Subcutaneous abdominal adipose tissue (tissue), 5 donors: ENCODE measurements at regions not wholly inside any gene's neighbourhood (a gene's known extent, or its start where the extent isn't known, plus 50 kb on each side); places are given as distances from the start of the nearest gene placed in this dataset.

Experiments
- H3K27ac ChIP-seq: one replicate; pipeline ENCODE4 v1.7.0; 2013; ENCODE audit warnings: low read depth, mild to moderate bottlenecking, inconsistent platforms, low read length, moderate library complexity
- H3K27me3 ChIP-seq, 5 donors: one replicate each; pipeline ENCODE4 v1.7.0; 2013; ENCODE audit warnings: low read length in 5 of 5, inconsistent platforms in 1 of 5; ENCODE audit not compliant: control insufficient read depth in 5 of 5, insufficient read depth in 4 of 5
- H3K36me3 ChIP-seq, 5 donors: one replicate each; pipeline ENCODE4 v1.7.0; 2013; ENCODE audit warnings: low read length in 5 of 5; ENCODE audit not compliant: control insufficient read depth in 5 of 5, insufficient read depth in 5 of 5
- H3K4me1 ChIP-seq, 5 donors: one replicate each; pipeline ENCODE4 v1.7.0; 2013; ENCODE audit warnings: low read length in 5 of 5, mild to moderate bottlenecking in 3 of 5, moderate library complexity in 1 of 5; ENCODE audit not compliant: control insufficient read depth in 5 of 5, insufficient read depth in 5 of 5
- H3K4me3 ChIP-seq, 5 donors: one replicate each; pipeline ENCODE4 v1.7.0; 2013; ENCODE audit warnings: low read length in 5 of 5, low read depth in 1 of 5
- H3K9ac ChIP-seq, 5 donors: one replicate each; pipeline ENCODE4 v1.7.0; 2013; ENCODE audit warnings: low read length in 5 of 5, mild to moderate bottlenecking in 4 of 5, moderate library complexity in 3 of 5
- H3K9me3 ChIP-seq, 5 donors: one replicate each; pipeline ENCODE4 v1.7.0; 2013; ENCODE audit warnings: low read length in 5 of 5; ENCODE audit not compliant: control insufficient read depth in 5 of 5
- donor health status: healthy.
- donor health status: healthy.
- donor health status: healthy.
- donor health status: healthy.
- donor health status: healthy.

DNA sequence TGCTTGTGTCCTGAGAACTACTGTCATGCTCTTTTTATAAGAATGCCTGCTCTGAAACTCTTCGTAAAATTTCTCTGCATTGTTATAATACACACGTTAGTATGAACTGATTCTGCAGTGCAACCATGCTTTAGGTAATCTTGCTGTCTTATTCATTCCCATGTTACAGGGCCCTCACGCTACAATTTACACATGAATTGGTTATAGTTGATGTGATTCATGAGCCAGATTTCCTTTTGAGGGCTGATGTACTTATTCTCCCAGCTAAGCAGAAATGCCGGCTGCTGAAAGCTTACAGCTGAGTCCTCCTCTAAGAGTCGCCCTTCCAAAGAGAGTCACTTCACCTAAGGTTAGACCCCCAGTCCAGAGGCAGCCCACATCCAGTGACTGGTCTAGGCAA is 233.5 kb upstream of the PCSK5 start:
- Histone ChIP-seq H3K4me1 (no peaks in the 10 kb centered on the region), H3K4me3 (no peak overlapping the region), H3K9me3 (no peaks in the 10 kb centered on the region), H3K9ac (no peak overlapping the region), H3K27me3 (no peaks in the 10 kb centered on the region), H3K36me3 (no peaks in the 10 kb centered on the region), H3K27ac (no peak overlapping the region)

DNA sequence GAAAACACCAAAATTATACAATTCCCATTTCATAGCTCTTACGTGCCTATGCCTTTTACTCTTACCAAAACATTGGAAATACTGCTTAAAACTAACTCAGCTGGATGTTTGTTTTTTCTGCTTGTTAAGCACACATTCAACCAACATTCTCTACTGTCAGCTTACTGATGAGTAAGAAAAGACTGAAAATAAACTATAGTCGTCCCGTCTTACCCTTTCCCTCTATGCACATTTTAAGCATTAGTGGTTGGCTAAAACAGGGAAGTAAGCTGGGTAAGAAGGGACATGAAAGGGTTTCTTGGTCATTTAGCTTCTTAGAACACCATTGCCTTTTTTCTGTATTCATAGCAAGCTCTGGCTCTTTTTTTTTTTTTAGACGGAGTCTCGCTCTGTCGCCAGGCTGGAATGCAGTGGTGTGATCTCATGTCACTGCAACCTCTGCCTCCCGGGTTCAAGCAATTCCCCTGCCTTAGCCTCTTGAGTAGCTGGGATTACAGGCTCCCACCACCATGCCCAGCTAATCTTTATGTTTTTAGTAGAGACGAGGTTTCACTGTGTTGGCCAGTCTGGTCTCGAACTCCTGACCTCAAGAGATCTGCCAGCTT is 232.1 kb upstream of the PCSK5 start:
- Histone ChIP-seq H3K27ac (no peak overlapping the region), H3K36me3 (no peaks in the 10 kb centered on the region), H3K9me3 (no peaks in the 10 kb centered on the region), H3K27me3 (no peaks in the 10 kb centered on the region), H3K4me3 (no peak overlapping the region), H3K4me1 (no peaks in the 10 kb centered on the region), H3K9ac (no peak overlapping the region)

DNA sequence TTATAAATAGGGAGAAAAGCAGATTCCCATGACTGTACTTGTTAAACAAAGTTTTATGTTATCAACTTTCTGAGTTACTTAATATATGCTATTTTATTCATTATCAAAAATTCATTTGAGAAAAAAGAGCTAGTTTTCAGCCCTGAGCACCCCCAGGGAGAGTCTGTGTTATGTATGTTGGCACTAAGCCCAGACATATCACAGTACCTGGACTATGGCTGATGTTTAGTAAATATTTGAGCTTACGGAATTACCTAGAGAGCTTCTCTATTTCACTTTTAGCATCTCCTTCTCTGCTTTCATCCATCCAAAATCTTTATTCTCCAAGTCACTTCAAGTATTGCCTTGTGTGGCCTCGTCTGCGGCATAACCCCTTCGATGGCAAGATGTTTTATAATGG is 225.9 kb upstream of the PCSK5 start:
- no peaks in the 10 kb centered on the region for H3K27me3 ChIP-seq
- H3K4me3 ChIP-seq: no peak overlapping the region
- H3K4me1 ChIP-seq: peaks cover 2 to 11% (median 9%) of the 10 kb centered on the region in 5 donors

DNA sequence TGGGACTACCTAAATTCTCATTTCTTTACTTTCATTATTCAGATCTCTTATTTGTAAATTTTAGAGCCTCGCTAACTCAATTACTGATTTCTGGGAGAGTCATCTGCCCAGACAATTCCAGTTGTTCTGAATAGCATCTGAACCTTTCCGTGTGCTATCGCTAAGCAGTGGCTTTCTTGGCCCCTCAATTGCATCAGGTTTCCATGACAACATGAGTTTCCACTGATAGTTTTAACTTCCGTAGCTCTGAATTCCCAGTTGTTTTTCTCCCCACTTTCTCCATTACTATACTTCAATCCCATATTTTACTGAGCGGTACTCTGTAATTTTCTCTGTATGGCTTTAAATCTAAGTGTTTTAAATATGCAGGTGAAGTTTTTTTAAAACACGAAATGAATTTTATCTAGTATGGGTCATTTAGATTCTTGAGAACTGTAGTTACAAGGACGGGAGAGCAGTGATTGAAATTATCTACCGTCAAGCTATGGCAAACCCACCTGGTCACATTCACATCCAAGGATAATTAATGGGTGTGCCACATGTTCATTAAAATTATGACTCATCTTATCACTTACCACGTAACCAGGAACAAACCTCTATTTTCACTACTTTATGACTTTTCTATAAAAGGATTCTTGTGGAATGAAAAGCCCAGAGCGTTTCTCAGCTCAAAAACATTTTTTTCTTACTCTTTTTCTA is 223.5 kb upstream of the PCSK5 start:
- Histone ChIP-seq H3K36me3 (no peaks in the 10 kb centered on the region), H3K4me1 (peaks cover 2 to 18% (median 12%) of the 10 kb centered on the region in 5 donors), H3K27ac (no peak overlapping the region), H3K4me3 (no peak overlapping the region), H3K9ac (no peak overlapping the region), H3K9me3 (no peaks in the 10 kb centered on the region), H3K27me3 (no peaks in the 10 kb centered on the region)

More for the DNA sequence above, 225.9 kb upstream of the PCSK5 start:
- Histone ChIP-seq H3K9me3 (no peaks in the 10 kb centered on the region), H3K36me3 (no peaks in the 10 kb centered on the region), H3K27ac (no peak overlapping the region), H3K9ac (no peak overlapping the region)

DNA sequence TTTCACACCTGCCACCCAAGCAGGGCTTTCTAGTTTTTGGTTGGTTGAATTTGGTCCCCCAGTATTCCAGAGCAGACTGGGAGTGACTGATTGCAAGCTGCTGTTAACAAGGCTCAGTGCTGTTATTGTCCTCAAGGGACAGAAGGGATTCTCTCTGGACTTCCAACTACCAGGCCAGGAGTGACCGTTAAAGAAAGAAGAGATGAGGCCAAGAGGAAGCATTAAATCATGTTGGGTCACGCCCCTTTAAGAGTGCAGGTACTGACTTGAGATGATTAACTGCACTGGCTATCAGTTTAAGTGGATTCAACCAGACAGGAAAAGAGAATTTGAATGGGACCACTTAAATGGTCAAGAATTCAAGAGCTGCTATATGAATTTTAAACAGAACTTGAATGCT is 220.8 kb upstream of the PCSK5 start:
- Histone ChIP-seq H3K27ac (no peak overlapping the region), H3K9ac (no peak overlapping the region), H3K36me3 (no peaks in the 10 kb centered on the region), H3K27me3 (no peaks in the 10 kb centered on the region), H3K9me3 (no peaks in the 10 kb centered on the region), H3K4me3 (no peak overlapping the region), H3K4me1 (peaks cover 2 to 18% (median 12%) of the 10 kb centered on the region in 5 donors)

DNA sequence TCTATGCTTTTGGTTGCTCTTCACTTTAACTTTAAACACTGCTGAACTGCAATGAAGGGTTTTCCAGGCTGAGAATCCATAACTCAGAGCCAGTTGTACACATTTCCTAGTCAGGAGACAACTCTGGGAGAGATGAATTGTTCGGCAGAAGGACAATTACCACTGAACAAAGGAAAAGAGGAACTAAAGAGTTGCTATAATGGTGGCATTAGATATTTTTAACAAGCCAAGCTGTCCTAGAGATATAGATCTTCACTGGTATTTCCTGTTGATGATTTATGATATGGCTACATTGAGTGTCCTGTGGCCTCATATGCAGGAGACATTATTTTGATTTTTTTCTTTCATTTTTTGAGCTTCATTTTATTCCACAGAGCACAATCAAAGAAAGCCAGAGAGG is 219.1 kb upstream of the PCSK5 start:
- H3K36me3 ChIP-seq: no peaks in the 10 kb centered on the region
- H3K27me3 ChIP-seq: no peaks in the 10 kb centered on the region
- H3K4me3 ChIP-seq: no peak overlapping the region
- H3K9ac ChIP-seq: no peak overlapping the region
- no peak overlapping the region for H3K27ac ChIP-seq
- H3K4me1 ChIP-seq: peaks cover 2 to 18% (median 12%) of the 10 kb centered on the region in 5 donors
- H3K9me3 ChIP-seq: no peaks in the 10 kb centered on the region

DNA sequence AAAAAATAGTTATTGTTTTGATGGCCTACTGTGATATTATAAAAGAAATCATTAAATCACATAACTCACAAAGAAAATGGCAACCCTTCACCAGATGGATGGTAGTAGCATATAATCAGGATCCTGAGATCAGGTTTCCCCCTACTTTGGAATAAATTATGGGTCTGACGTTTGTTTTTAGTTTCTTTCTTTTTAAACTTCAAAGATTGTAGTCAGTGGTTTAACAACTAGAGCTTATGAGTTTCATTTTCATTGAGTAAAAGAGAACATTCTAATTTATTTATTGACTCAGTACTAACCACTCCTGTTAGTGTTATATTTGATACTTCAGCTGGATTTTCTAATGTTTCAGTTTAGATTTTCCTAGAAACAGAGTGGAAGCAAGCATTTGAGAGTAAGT is 218.0 kb upstream of the PCSK5 start:
- Histone ChIP-seq H3K9ac (no peak overlapping the region), H3K36me3 (no peaks in the 10 kb centered on the region), H3K27ac (no peak overlapping the region), H3K4me3 (no peak overlapping the region), H3K27me3 (no peaks in the 10 kb centered on the region), H3K9me3 (no peaks in the 10 kb centered on the region), H3K4me1 (peaks cover 2 to 18% (median 12%) of the 10 kb centered on the region in 5 donors)

DNA sequence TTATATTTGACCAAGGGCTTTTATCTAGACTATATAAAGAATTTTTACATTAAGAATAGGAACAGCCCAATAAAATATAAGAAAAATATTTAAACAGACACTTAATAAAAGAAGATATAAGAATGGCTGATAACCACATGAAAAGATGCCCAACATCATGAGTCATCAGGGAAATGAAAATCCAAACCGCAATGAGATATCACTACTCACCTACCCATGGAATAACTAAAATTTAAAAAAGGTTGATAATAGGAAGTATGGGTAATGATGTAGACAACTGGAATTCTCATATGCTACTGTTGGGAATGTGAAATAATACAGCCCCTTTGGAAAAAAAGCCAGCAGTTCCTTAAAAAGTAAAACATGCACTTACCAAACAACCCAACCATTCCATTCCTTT is 206.9 kb upstream of the PCSK5 start:
- Histone ChIP-seq H3K27me3 (no peaks in the 10 kb centered on the region), H3K4me3 (no peak overlapping the region), H3K9me3 (no peaks in the 10 kb centered on the region), H3K36me3 (no peaks in the 10 kb centered on the region), H3K27ac (no peak overlapping the region), H3K4me1 (no peaks in the 10 kb centered on the region), H3K9ac (no peak overlapping the region)

DNA sequence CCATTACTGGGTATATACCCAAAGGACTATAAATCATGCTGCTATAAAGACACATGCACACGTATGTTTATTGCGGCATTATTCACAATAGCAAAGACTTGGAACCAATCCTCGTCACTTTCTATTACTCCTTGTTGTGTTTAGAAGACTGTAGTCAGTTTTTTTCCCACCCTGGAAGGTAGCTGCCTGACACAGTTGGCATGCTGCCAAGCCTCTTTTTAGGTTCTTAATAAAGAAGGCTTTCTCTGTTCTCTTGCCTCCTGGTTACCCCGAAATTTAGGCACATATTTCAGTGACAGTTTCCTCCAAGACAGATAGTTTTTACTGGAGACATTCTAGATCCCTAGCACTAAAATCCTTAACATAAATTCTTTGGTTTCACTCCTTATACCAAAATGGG is 205.4 kb upstream of the PCSK5 start:
- Histone ChIP-seq H3K27me3 (no peaks in the 10 kb centered on the region), H3K4me3 (no peak overlapping the region), H3K9me3 (no peaks in the 10 kb centered on the region), H3K9ac (no peak overlapping the region), H3K36me3 (no peaks in the 10 kb centered on the region), H3K4me1 (no peaks in the 10 kb centered on the region), H3K27ac (no peak overlapping the region)

DNA sequence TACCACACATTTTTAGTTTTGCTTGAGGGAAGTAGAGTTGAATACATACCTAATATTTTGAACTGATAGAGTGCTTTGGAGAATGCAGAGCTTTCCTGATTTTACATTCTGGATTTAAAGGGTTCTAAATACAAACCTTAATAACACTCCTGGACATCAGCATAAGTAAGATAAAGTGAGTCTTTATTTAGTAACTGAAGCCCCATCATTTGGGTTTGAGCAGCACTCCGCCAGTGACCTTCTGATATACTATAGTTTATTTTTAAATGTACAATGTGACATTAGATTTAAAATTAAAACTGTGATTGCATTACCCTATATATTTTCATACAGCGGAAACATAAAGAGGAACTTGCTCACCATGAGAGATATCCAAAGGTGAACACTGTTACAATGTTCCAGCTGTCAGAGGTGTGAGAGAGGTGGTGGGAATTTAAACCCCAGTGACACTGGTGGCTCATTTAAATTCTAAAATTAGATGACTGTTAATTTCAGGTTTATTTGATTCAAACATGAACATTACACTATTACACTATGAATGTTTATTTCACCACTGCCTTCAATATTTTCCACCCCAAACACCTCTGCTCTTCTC is 203.0 kb upstream of the PCSK5 start:
- Histone ChIP-seq H3K4me3 (no peak overlapping the region), H3K36me3 (no peaks in the 10 kb centered on the region), H3K9ac (no peak overlapping the region), H3K4me1 (no peaks in the 10 kb centered on the region), H3K27ac (no peak overlapping the region), H3K9me3 (no peaks in the 10 kb centered on the region), H3K27me3 (no peaks in the 10 kb centered on the region)
